HEK293T (cell line): ENCODE measurements at regions not wholly inside any gene's neighbourhood (a gene's known extent, or its start where the extent isn't known, plus 50 kb on each side); places are given as distances from the start of the nearest gene placed in this dataset.

Source experiments
- BHLHE40 ChIP-seq: fragments of 450-650 bp; IDR thresholded peaks from 2 replicates; pipeline ENCODE4 v1.6.1; 2016; ENCODE audit warnings: mild to moderate bottlenecking, moderate library complexity, borderline replicate concordance
- FOXA1 ChIP-seq: fragments of 450-650 bp; IDR thresholded peaks from 2 replicates; pipeline ENCODE4 v1.6.1; 2016; ENCODE audit warnings: mild to moderate bottlenecking
- FOXM1 ChIP-seq: fragments of 450-650 bp; IDR thresholded peaks from 2 replicates; pipeline ENCODE4 v1.6.1; 2017; ENCODE audit warnings: mild to moderate bottlenecking, borderline replicate concordance
- SP1 ChIP-seq: fragments of 450-650 bp; IDR thresholded peaks from 2 replicates; pipeline ENCODE4 v1.6.1; 2017
- SUZ12 ChIP-seq: fragments of 450-650 bp; IDR thresholded peaks from 2 replicates; pipeline ENCODE4 v1.6.1; 2016; ENCODE audit warnings: mild to moderate bottlenecking
- TARDBP ChIP-seq: fragments of 450-650 bp; IDR thresholded peaks from 2 replicates; pipeline ENCODE4 v1.6.1; 2016
- ZNF384 ChIP-seq: fragments of 450-650 bp; IDR thresholded peaks from 2 replicates; pipeline ENCODE4 v1.6.1; 2016

DNA sequence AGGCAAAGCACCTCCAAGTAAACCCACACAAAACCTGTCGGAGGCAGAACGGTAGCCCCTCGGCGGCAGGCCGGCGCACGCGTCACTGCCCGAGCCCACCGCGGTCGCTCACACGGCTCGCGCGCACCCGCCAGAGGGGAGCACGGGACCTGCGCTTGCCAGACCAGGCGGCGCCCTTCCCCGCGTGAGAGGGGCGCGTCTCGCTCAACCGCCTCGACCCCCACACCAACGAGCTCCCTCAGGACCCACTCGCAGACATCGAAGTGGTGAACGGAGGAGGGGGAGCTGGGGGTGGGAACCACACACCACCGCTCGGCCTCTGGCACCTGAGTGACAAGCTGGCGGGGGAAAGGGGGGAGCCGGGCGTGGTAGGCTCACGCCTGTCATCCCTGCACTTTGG, 1513.4 kb upstream of the DEFB115 start:
- TF ChIP-seq ZNF384 (no peak), FOXA1 (no peak), SP1 (no peak), BHLHE40 (no peak), TARDBP (no peak), SUZ12 (no peak), FOXM1 (no peak)
